Effector memory CD8-positive, alpha-beta T cell (primary cell): ENCODE measurements at regions not wholly inside any gene's neighbourhood (a gene's known extent, or its start where the extent isn't known, plus 50 kb on each side); places are given as distances from the start of the nearest gene placed in this dataset.

Experiments
- ATAC-seq: fragments of 150-1000 bp; cut with Tn5 transposase; replicated peaks from 2 replicates; pipeline ENCODE4 v1.10.0; 2021; ENCODE audit warnings: mild to moderate bottlenecking, moderate library complexity
- DNase-seq, 3 experiments: peaks; one replicate each; pipeline ENCODE4 v3.0.0; 2021
- H3K27ac Mint-ChIP-seq, 2 donors: one replicate each; pipeline ENCODE4 v1.8.0; 2022; ENCODE audit warnings: mild to moderate bottlenecking in 2 of 2, mixed read lengths in 2 of 2, moderate library complexity in 2 of 2
- H3K27me3 Mint-ChIP-seq, 2 donors: one replicate each; pipeline ENCODE4 v1.8.0; 2022; ENCODE audit warnings: mixed read lengths in 2 of 2
- H3K36me3 Mint-ChIP-seq: one replicate; pipeline ENCODE4 v1.8.0; 2022; ENCODE audit warnings: mild to moderate bottlenecking, moderate library complexity, mixed read lengths; ENCODE audit not compliant: insufficient read depth
- H3K4me1 Mint-ChIP-seq, 2 donors: one replicate each; pipeline ENCODE4 v1.8.0; 2022; ENCODE audit warnings: low read depth in 2 of 2, mixed read lengths in 2 of 2
- H3K4me3 Mint-ChIP-seq, 2 donors: one replicate each; pipeline ENCODE4 v1.8.0; 2022; ENCODE audit warnings: mild to moderate bottlenecking in 2 of 2, mixed read lengths in 2 of 2, moderate library complexity in 2 of 2
- H3K9me3 Mint-ChIP-seq, 2 donors: one replicate each; pipeline ENCODE4 v1.8.0; 2022; ENCODE audit warnings: mixed read lengths in 2 of 2

GRCh38 chr16:86704516-86704915 lies 126.2 kb downstream of the FOXL1 start:
- Mint-ChIP-seq H3K4me1 (no peaks in the 10 kb centered on the region), H3K36me3 (no peaks in the 10 kb centered on the region), H3K9me3 (no peaks in the 10 kb centered on the region), H3K27me3 (peaks cover 10 to 40% of the 10 kb centered on the region in 2 donors), H3K27ac (peak overlapping the region in 1 of 2 donors; percentile 89), H3K4me3 (no peak overlapping the region)
- ATAC-seq (no peak), DNase-seq (no peak)

DNA sequence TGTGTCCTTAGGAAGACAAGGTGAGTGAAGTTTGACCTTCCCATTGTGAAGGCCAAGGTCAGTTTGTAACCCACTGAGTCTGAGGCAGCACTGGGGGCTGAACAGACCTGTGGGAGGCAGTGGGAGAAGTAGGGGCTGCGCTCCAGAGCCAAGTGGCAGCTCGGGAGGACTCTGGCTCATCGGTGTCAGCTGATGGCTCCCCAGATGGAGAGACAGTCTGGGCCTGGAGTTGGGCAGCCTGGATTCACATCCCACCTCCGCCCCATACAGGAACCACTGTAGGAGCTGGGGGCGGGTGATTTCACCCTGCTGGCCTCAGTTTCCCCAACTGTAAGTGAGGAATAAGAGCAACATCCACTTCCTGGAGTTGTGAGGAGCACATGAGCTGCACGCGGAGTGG lies 128.4 kb downstream of the FOXL1 start:
- no peak overlapping the region for H3K27ac Mint-ChIP-seq
- no peaks in the 10 kb centered on the region for H3K9me3 Mint-ChIP-seq
- ATAC-seq = no peak
- H3K36me3 Mint-ChIP-seq = no peaks in the 10 kb centered on the region
- H3K4me1 Mint-ChIP-seq = no peaks in the 10 kb centered on the region
- no peak for DNase-seq
- H3K4me3 Mint-ChIP-seq = no peak overlapping the region
- H3K27me3 Mint-ChIP-seq = peaks cover 6 to 31% of the 10 kb centered on the region in 2 donors

- H3K36me3 Mint-ChIP-seq = no peaks in the 10 kb centered on the region
- no peaks in the 10 kb centered on the region for H3K4me1 Mint-ChIP-seq
- H3K9me3 Mint-ChIP-seq = no peaks in the 10 kb centered on the region
- peaks cover 7 to 35% of the 10 kb centered on the region in 2 donors for H3K27me3 Mint-ChIP-seq
- DNase-seq = no peak
- H3K4me3 Mint-ChIP-seq = no peak overlapping the region
- no peak overlapping the region for H3K27ac Mint-ChIP-seq
- ATAC-seq = no peak
Observed at GRCh38 chr16:86707171-86707570, 128.8 kb downstream of the FOXL1 start.

DNA sequence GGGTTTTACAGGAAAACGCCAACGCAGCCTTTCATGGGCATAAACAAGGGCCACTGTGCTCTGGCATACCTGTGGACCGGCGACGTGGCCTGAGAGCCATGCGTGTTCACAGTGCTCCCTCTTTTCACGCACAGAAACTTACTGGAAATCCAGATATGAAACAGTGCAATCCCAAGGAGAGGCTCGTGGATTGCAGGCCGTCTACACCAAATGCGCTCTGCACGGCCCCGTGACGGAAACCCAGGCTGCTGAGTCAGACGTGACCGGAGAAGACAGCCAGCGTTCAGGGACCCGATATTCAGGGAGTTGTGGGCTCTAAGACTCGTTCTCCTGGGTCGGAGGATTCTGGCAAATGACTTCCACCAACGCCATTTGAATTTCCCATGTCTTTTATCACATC lies 129.2 kb downstream of the FOXL1 start:
- Mint-ChIP-seq H3K27me3 (peaks cover 10 to 39% of the 10 kb centered on the region in 2 donors), H3K4me1 (no peaks in the 10 kb centered on the region), H3K4me3 (no peak overlapping the region), H3K9me3 (no peaks in the 10 kb centered on the region), H3K27ac (no peak overlapping the region), H3K36me3 (no peaks in the 10 kb centered on the region)
- DNase-seq (no peak), ATAC-seq (no peak)

DNA sequence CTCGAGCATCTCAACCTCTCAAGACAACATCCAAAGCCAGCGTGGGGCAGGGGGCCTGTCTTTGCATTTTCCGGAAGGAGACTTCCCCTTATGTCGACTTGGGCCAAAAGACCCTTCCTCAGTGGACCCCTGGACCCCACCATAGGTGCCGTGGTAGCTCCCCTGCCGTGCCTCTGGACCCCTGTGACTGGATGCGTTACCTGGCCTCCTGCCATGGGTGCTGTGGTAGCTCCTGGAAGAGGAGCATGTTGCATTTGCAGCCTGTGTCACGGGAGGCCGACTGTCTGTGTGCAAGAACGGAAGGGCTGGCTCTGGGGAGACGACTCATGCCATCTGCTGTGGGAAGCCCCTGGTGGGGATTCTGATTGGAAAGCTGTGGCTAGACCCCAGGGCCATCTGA lies 130.1 kb downstream of the FOXL1 start:
- H3K36me3 Mint-ChIP-seq = no peaks in the 10 kb centered on the region
- H3K9me3 Mint-ChIP-seq = no peaks in the 10 kb centered on the region
- H3K4me3 Mint-ChIP-seq = no peak overlapping the region
- no peak overlapping the region for H3K27ac Mint-ChIP-seq
- peaks cover 10 to 44% of the 10 kb centered on the region in 2 donors for H3K27me3 Mint-ChIP-seq
- DNase-seq (no peak), ATAC-seq (no peak)
- no peaks in the 10 kb centered on the region for H3K4me1 Mint-ChIP-seq

DNA sequence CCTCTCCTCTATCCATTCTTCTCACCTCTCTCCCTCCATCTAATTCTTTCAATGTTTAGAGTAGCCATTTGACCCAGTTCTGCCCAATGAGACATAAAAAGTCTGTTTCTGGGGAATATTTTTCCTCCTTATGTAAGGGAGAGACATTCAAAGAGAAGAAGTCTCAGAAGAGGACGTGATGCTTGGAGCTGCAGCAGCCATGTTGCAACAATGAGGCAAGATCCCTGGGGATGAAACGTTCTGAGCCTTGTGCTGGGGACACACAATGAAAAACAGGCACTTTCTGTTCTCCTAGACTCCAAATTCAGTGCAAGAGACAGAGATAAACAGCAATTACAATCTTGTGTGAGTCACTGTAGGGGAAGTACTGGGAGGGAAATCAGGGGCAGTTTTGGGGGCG lies 130.8 kb downstream of the FOXL1 start:
- Mint-ChIP-seq H3K4me3 (no peak overlapping the region), H3K27me3 (peaks cover 10 to 47% of the 10 kb centered on the region in 2 donors), H3K9me3 (no peaks in the 10 kb centered on the region), H3K27ac (no peak overlapping the region), H3K36me3 (no peaks in the 10 kb centered on the region), H3K4me1 (no peaks in the 10 kb centered on the region)
- DNase-seq (no peak), ATAC-seq (no peak)

DNA sequence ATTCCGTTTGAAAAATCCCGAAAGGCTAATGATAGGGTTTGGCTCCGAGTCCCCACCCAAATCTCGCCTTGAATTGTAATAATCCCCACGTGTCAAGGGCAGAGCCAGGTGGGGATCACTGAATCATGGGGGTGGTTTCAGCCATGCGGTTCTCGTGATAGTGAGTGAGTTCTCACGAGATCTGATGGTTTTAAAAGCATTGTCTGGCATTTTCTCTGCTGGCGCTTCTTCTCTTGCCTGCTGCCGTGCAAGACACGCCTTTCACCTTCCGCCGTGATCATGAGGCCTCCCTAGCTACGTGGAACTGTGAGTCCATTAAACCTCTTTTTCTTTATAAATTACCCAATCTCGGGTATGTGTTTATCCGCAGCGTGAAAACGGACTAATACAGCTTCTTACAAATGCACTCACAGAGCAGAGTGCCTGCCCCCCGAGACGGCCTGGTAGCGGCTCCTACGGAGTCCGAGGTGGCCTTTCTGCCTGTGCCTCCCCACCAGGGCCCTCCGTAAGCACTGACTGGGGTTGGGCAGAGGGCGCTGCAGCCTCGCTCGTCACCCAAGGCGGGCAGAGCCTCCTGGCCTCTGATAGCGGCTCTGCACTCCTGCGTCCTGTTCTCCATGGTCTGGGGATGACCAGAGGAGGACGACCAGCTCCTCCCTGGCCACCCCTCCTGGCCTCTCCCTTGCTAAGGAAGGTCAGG lies 131.7 kb downstream of the FOXL1 start:
- H3K9me3 Mint-ChIP-seq = no peaks in the 10 kb centered on the region
- H3K36me3 Mint-ChIP-seq = no peaks in the 10 kb centered on the region
- ATAC-seq (no peak), DNase-seq (no peak)
- H3K4me1 Mint-ChIP-seq = no peaks in the 10 kb centered on the region
- H3K27me3 Mint-ChIP-seq = peaks cover 10 to 47% of the 10 kb centered on the region in 2 donors
- H3K4me3 Mint-ChIP-seq = no peak overlapping the region
- no peak overlapping the region for H3K27ac Mint-ChIP-seq

GRCh38 chr16:86710602-86710950 lies 132.2 kb downstream of the FOXL1 start:
- no peak for ATAC-seq
- DNase-seq = no peak
- no peak overlapping the region for H3K4me3 Mint-ChIP-seq
- no peak overlapping the region for H3K27ac Mint-ChIP-seq
- H3K27me3 Mint-ChIP-seq = peaks cover 8 to 48% of the 10 kb centered on the region in 2 donors
- H3K9me3 Mint-ChIP-seq = no peaks in the 10 kb centered on the region
- H3K4me1 Mint-ChIP-seq = no peaks in the 10 kb centered on the region
- H3K36me3 Mint-ChIP-seq = no peaks in the 10 kb centered on the region

DNA sequence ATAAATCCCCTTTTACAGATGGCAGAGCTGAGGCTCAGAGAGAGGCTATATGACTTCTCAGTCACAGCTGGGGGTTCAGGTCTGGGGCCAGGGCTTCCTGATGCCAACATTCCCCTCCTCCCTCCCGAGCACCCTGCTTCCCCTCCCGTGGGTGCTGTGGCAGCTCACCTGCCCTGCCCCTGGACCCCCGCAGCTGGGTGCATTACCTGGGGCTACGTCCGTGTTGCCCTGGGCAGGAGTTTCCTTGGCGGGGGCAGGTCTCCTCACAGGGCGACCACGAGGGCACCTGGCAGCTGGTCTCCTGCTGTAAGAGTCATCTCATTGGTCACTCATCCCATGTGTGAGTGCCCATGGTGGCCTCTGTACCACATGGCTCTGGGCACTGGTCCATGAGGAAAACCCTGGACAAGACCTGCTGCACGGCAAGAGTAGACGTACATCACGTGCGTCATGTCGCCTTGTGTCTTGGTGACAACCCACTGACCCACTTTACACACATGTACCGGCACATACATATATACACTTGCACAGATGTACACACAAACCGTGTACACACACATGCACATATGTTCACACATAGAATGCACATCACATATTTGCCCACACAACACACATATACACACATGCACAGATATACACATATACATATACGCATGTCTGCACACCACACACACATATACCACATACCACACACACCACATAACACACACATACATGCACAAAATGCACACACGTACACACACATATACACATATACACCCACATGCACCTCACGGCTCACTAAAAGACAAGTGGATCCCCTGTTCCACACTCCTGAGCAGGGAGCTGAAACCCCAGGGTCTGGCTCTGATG lies 134.0 kb downstream of the FOXL1 start:
- Mint-ChIP-seq H3K9me3 (no peaks in the 10 kb centered on the region), H3K27me3 (peaks cover 15 to 51% of the 10 kb centered on the region in 2 donors), H3K4me3 (no peak overlapping the region), H3K27ac (no peak overlapping the region), H3K36me3 (no peaks in the 10 kb centered on the region), H3K4me1 (no peaks in the 10 kb centered on the region)
- no peak for ATAC-seq
- no peak for DNase-seq

DNA sequence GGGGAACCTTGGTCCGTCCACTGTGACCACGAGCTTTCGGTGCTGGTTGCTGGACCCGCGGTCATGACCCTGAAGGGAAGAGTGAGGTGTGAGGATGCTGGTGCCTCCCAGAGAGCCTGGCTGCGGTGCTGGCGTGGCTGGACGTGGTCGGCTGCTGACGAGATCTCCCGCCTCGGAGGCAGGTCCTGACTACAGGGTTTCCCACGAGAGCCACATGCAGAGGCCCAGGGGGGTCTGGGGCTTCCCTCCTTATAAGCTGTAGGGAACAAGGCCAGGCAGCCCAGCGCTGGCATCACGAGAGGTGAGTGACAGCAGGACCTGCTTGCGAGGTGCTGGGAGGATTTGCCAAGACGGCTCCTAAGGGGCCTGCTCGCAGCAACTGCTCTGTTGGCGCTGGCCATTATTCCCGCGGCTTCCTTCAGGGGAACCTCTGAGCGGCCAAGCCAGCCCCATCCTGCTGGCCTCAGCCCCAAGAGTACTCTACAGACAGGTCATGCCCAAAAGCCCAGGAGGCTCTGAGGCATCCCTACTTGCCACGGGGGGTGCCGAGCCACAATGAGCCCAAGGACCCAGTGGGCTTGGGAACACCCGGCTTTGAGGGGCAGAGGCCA lies 134.8 kb downstream of the FOXL1 start:
- no peaks in the 10 kb centered on the region for H3K4me1 Mint-ChIP-seq
- no peaks in the 10 kb centered on the region for H3K9me3 Mint-ChIP-seq
- no peak overlapping the region for H3K27ac Mint-ChIP-seq
- H3K27me3 Mint-ChIP-seq = peaks cover 22 to 58% of the 10 kb centered on the region in 2 donors
- H3K36me3 Mint-ChIP-seq = no peaks in the 10 kb centered on the region
- H3K4me3 Mint-ChIP-seq = no peak overlapping the region
- no peak for DNase-seq
- no peak for ATAC-seq

- ATAC-seq = no peak
- Mint-ChIP-seq H3K27ac (no peak overlapping the region), H3K4me1 (no peaks in the 10 kb centered on the region), H3K9me3 (no peaks in the 10 kb centered on the region), H3K27me3 (peaks cover 28 to 66% of the 10 kb centered on the region in 2 donors), H3K4me3 (no peak overlapping the region), H3K36me3 (no peaks in the 10 kb centered on the region)
- no peak for DNase-seq
Observed at GRCh38 chr16:86714166-86714565, 135.8 kb downstream of the FOXL1 start.

DNA sequence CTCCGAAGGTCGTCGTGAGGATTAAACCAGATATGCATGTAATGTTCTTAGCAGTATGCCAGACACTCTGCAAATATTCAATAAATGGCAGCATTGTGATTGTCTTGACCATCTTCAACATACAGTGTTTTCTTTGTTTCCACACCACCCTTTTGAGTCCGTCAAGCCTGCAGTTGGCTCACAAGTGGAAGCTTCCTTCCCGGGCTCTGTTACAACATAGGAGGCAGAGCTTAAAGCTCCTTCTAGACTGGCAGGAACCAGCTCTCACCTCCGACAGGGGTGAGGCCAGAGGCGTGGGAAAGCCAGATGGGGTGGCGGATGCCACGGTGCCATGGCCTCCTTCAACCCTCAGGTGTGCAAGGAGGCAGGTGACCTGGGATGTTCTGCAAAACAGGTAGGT lies 138.3 kb downstream of the FOXL1 start:
- H3K4me1 Mint-ChIP-seq = no peaks in the 10 kb centered on the region
- ATAC-seq (no peak), DNase-seq (no peak)
- H3K4me3 Mint-ChIP-seq = no peak overlapping the region
- no peaks in the 10 kb centered on the region for H3K9me3 Mint-ChIP-seq
- no peak overlapping the region for H3K27ac Mint-ChIP-seq
- no peaks in the 10 kb centered on the region for H3K36me3 Mint-ChIP-seq
- peaks cover 35 to 77% of the 10 kb centered on the region in 2 donors for H3K27me3 Mint-ChIP-seq

GRCh38 chr16:86718118-86718517 lies 139.8 kb downstream of the FOXL1 start:
- Mint-ChIP-seq H3K36me3 (no peaks in the 10 kb centered on the region), H3K27ac (no peak overlapping the region), H3K4me3 (no peak overlapping the region), H3K9me3 (no peaks in the 10 kb centered on the region), H3K4me1 (no peaks in the 10 kb centered on the region), H3K27me3 (peaks cover 36 to 71% of the 10 kb centered on the region in 2 donors)
- DNase-seq = no peak
- ATAC-seq = no peak

DNA sequence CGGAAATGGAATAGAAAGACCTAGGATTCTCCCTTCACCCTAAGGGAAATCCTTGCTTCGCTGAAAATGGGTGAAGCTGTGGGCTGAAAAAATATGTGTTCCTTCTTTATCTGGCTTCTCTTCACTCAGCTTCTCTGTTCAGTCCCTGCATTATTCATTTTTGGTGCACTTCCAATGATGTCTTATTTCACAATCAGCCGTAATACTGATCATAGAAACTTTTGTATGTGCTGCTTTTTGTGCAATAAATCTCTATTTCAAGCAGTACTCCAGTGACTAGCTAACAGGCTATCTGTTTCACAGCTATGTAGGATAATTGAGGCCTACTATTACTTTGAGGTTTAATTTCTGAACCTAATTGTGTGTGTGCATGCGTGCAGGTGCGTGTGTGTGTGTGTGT lies 144.6 kb downstream of the FOXL1 start:
- no peak overlapping the region for H3K4me3 Mint-ChIP-seq
- H3K36me3 Mint-ChIP-seq = no peaks in the 10 kb centered on the region
- no peak overlapping the region for H3K27ac Mint-ChIP-seq
- no peak for ATAC-seq
- H3K9me3 Mint-ChIP-seq = no peaks in the 10 kb centered on the region
- H3K27me3 Mint-ChIP-seq = peaks cover 25 to 65% of the 10 kb centered on the region in 2 donors
- H3K4me1 Mint-ChIP-seq = no peaks in the 10 kb centered on the region
- DNase-seq = no peak
